ENCODE measurements at regions not wholly inside any gene's neighbourhood (a gene's known extent, or its start where the extent isn't known, plus 50 kb on each side); places are given as distances from the start of the nearest gene placed in this dataset.

GRCh38 chr4:186015212-186015817 is 53.6 kb upstream of the TLR3 start:
- Mint-ChIP-seq H3K27ac (no peak overlapping the region), H3K27me3 (ENCODE audit: low read depth in 3 of 3) (peaks cover 0 to 5% (median 5%) of the 10 kb centered on the region in 3 donors), H3K36me3 (no peaks in the 10 kb centered on the region), H3K4me1 (no peaks in the 10 kb centered on the region), H3K9me3 (no peaks in the 10 kb centered on the region), H3K4me3 (no peak overlapping the region)
- no peak for DNase-seq

- Mint-ChIP-seq H3K27me3 (ENCODE audit: low read depth in 3 of 3) (peaks cover 0 to 5% (median 3%) of the 10 kb centered on the region in 3 donors), H3K27ac (no peak overlapping the region), H3K9me3 (no peaks in the 10 kb centered on the region), H3K4me1 (no peaks in the 10 kb centered on the region), H3K4me3 (no peak overlapping the region), H3K36me3 (no peaks in the 10 kb centered on the region)
- no peak for DNase-seq
These were observed 52.2 kb upstream of the TLR3 start for GRCh38 chr4:186016796-186017195.

GRCh38 chr4:186017801-186018200 is 51.2 kb upstream of the TLR3 start:
- DNase-seq: no peak
- Mint-ChIP-seq H3K4me1 (no peaks in the 10 kb centered on the region), H3K9me3 (no peaks in the 10 kb centered on the region), H3K36me3 (no peaks in the 10 kb centered on the region), H3K4me3 (no peak overlapping the region), H3K27ac (no peak overlapping the region), H3K27me3 (ENCODE audit: low read depth in 3 of 3) (peaks cover 0 to 3% (median 3%) of the 10 kb centered on the region in 3 donors)

- DNase-seq: no peak
- Mint-ChIP-seq H3K9me3 (no peaks in the 10 kb centered on the region), H3K4me1 (no peaks in the 10 kb centered on the region), H3K36me3 (no peaks in the 10 kb centered on the region), H3K27ac (no peak overlapping the region), H3K4me3 (no peak overlapping the region), H3K27me3 (ENCODE audit: low read depth in 3 of 3) (peaks cover 0 to 4% (median 1%) of the 10 kb centered on the region in 3 donors)
These were observed 50.7 kb upstream of the TLR3 start for GRCh38 chr4:186018261-186018660.

- Mint-ChIP-seq H3K36me3 (no peaks in the 10 kb centered on the region), H3K4me3 (no peak overlapping the region), H3K9me3 (no peaks in the 10 kb centered on the region), H3K27me3 (ENCODE audit: low read depth in 3 of 3) (peaks cover 0 to 4% (median 1%) of the 10 kb centered on the region in 3 donors), H3K27ac (no peak overlapping the region), H3K4me1 (no peaks in the 10 kb centered on the region)
- DNase-seq: no peak
These were observed 50.2 kb upstream of the TLR3 start for GRCh38 chr4:186018784-186019183.

All from immature natural killer cell (primary cell).